ENCODE measurements at regions not wholly inside any gene's neighbourhood (a gene's known extent, or its start where the extent isn't known, plus 50 kb on each side); places are given as distances from the start of the nearest gene placed in this dataset.

DNA sequence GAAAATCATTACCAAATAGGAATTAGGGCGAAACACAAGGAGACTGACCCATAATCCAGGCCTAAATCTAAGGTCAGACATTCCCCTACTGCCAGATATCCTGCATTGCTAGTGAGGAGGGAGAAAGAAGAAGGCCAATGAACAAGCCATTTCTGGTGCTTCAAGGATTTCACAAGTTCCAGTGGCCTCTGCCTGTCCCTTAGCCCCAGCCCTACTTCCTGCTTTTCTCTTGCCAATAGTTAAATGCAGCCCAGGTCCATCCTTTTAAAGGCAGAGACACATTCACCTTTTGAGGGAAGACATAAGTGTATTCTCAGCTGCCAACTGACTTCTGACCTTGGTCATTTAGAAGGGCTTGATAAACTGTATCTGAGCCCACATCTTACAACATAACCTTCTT, 135.8 kb downstream of the ZNF621 start:
- H2AFZ ChIP-seq (ENCODE audit: low read length), result no peak overlapping the region
- H4K20me1 ChIP-seq (ENCODE audit: control insufficient read depth, insufficient read depth, insufficient read length), result no peaks in the 10 kb centered on the region
- H2AK5ac ChIP-seq (ENCODE audit: insufficient read length, low read length), result no peak overlapping the region
- Mint-ChIP-seq H3K27ac (no peak overlapping the region), H3K36me3 (ENCODE audit: insufficient read depth in 1 of 3, low read depth in 3 of 3) (no peaks in the 10 kb centered on the region), H3K9me3 (no peaks in the 10 kb centered on the region; a peak in 1 of 5 replicates), H3K4me1 (peaks cover 4 to 8% of the 10 kb centered on the region in 2 experiments), H3K4me3 (no peak overlapping the region), H3K27me3 (ENCODE audit: low read depth) (no peaks in the 10 kb centered on the region)
- no peak overlapping the region for H2BK5ac ChIP-seq (ENCODE audit: insufficient read length, low read length)
- H2BK12ac ChIP-seq (ENCODE audit: insufficient read length, low read depth, low read length), result no peak overlapping the region
- H3K4me1 ChIP-seq (ENCODE audit: insufficient read depth, low read length), result no peaks in the 10 kb centered on the region
- H3K79me2 ChIP-seq (ENCODE audit: insufficient read depth, low read length), result no peaks in the 10 kb centered on the region
- no peaks in the 10 kb centered on the region for H3K9me3 ChIP-seq (ENCODE audit: control insufficient read depth, low read depth, low read length)
- TF ChIP-seq, protein P1, sequence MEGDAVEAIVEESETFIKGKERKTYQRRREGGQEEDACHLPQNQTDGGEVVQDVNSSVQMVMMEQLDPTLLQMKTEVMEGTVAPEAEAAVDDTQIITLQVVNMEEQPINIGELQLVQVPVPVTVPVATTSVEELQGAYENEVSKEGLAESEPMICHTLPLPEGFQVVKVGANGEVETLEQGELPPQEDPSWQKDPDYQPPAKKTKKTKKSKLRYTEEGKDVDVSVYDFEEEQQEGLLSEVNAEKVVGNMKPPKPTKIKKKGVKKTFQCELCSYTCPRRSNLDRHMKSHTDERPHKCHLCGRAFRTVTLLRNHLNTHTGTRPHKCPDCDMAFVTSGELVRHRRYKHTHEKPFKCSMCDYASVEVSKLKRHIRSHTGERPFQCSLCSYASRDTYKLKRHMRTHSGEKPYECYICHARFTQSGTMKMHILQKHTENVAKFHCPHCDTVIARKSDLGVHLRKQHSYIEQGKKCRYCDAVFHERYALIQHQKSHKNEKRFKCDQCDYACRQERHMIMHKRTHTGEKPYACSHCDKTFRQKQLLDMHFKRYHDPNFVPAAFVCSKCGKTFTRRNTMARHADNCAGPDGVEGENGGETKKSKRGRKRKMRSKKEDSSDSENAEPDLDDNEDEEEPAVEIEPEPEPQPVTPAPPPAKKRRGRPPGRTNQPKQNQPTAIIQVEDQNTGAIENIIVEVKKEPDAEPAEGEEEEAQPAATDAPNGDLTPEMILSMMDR (conservative IDR thresholded peaks at IDR 0.05), result no peak
- no CpG with 5 or more reads among the region's 1 CpG for WGBS (ENCODE audit: extremely low coverage, insufficient read length, low lambda C conversion rate)
- no peak overlapping the region for H4K91ac ChIP-seq (ENCODE audit: insufficient read length, low read depth, low read length)
- H3K18ac ChIP-seq (ENCODE audit: insufficient read length, low read depth, low read length), result no peak overlapping the region
- no peaks in the 10 kb centered on the region for H3K23me2 ChIP-seq (ENCODE audit: insufficient read length, low read depth, low read length, poor library complexity, severe bottlenecking)
- no peak overlapping the region for H2BK15ac ChIP-seq (ENCODE audit: low read depth, low read length)
- no peak overlapping the region for H3K27ac ChIP-seq (ENCODE audit: insufficient read length, low read depth, low read length)
- no peak overlapping the region for H4K5ac ChIP-seq (ENCODE audit: insufficient read length, low read depth, low read length)
- H3K9ac ChIP-seq (ENCODE audit: extremely low read depth, insufficient read length, low read length), result no peak overlapping the region
- no peak overlapping the region for H4K8ac ChIP-seq (replicated peaks; ENCODE audit: insufficient read length, low read depth, low read length)
- H3K4ac ChIP-seq (ENCODE audit: low read depth, low read length), result no peak overlapping the region
- no peak overlapping the region for H2BK20ac ChIP-seq (ENCODE audit: low read depth, low read length, poor library complexity, severe bottlenecking)
- H3K27me3 ChIP-seq (ENCODE audit: insufficient read depth, low read length), result no peaks in the 10 kb centered on the region
- H3K56ac ChIP-seq (ENCODE audit: insufficient read length, low read depth, low read length), result no peak overlapping the region
- H3T11ph ChIP-seq (ENCODE audit: low read length), result no peak overlapping the region
- H3K23ac ChIP-seq (ENCODE audit: insufficient read length, low read depth, low read length), result no peak overlapping the region
- no peaks in the 10 kb centered on the region for H3K79me1 ChIP-seq (ENCODE audit: insufficient read depth, low read depth, low read length, poor library complexity, severe bottlenecking)
- H3K14ac ChIP-seq (ENCODE audit: insufficient read depth, low read length), result no peak overlapping the region
- no peak for DNase-seq
- no peak overlapping the region for H2BK120ac ChIP-seq (ENCODE audit: low read depth, low read length, poor library complexity, severe bottlenecking)
- no peak overlapping the region for H3K4me2 ChIP-seq (ENCODE audit: insufficient read depth, insufficient read length, low read length)

Data from H9 (cell line).